ENCODE measurements at regions not wholly inside any gene's neighbourhood (a gene's known extent, or its start where the extent isn't known, plus 50 kb on each side); places are given as distances from the start of the nearest gene placed in this dataset.

DNA sequence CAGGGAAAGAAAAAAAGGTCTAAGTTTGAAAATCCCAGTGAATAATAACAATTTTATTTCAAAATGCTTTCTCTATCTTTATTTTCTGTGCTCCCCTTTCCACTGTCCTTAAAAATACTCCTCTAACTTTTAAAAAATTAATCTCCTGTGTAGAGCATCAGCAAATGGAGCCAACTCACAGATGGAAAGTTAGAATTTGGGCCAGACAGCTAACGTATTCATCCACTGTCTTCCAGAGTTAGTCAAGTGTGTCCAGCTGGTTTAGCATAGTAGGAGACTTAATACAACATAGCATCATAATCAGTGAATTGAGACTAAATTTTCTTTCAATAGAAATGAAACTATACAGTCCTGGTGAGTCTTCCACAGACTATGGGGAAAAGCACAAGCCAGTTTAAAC is 419.0 kb upstream of the LRRC7 start:
- DNase-seq (ENCODE audit: low spot score) = no peak

DNA sequence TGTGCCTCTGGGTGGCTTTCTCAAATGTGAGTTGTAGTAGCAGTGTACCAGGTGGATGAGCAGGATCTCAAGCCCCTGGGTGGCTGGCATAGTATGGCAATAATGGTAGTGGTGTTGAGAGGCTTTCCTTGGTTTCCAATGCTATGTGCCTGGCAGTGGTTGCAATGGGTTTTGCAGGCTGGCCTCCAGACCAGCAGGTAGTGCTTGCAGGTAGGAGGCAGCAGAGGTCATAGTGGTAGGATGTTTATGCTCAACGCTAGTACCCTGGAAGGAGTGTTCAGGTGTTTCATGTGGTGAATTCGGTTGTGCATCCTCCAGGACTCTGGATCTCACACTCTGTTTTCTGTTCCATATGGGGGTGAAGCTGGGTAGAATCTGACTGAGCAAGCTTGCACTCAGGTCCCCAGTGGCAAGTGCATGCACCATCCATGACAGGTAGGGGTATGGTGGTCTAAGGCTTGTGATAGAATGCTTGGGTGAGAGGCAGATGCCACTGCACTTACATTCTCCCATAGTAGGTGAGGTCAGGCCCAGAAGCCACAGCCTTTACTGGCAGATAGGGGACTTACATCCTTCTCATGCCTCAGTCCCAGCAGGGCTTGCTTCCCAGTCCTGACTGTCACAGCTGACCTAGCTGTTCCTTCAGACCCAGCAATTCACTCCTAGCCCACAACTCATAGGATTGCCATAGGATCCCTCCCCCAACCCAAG is 410.5 kb upstream of the LRRC7 start:
- DNase-seq (ENCODE audit: low spot score) = no peak

DNA sequence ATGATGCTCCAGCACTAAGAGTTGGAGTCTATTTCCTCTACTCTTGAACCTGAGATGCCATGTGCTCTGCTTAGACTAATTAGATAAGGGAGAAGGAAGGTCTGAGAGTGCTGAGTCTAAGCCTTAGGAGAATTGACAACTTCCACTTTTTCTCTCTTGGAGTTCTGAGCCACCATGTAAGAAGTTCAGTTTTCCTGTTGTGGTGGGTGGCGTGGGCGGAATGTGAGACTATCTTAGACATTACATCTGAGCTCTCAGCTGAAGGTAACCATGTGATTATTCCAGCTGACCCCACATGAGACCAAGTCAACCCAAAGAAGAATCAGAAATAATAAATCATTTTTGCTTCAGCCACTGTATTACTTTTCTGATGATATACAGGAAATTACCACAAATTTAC is 404.5 kb upstream of the LRRC7 start:
- DNase-seq (ENCODE audit: low spot score) = no peak

DNA sequence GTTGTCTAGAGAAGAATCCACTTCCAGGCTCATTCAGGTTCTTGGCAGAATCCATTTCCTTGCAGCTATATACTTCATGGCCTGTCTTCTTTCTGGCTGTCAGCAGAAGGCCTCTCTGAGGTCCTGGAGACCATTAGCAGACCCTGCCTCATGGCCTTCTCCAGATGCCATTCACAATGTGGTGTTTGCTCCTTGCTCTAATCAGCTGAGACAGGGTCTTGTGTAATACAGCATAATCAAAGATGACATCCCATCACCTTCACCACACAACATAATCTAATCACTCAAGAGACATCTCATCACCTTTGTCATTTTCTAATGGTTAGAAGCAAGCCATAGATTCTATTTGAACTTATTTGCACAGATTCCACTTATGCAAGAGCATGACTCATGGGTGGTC is 403.9 kb upstream of the LRRC7 start:
- no peak for DNase-seq (ENCODE audit: low spot score)

DNA sequence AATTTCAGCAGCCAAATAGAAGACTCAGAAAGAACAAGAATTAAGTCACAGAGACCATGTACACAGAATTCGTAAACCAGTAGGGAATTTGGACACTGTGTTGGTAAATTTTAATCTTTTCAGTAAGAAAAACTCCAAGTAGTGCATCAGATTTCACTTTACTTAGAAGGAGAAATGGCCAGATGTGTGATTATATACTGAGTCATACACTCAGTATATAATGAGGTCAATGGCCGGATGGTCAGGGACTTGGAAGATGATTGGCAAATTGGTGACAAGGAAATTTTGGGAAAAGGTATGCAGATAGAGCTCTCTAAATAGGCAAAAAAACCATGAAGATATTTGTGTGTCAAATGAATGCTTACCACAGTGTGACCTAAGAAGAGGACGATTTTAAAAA is 399.8 kb upstream of the LRRC7 start:
- DNase-seq (ENCODE audit: low spot score) = no peak

DNA sequence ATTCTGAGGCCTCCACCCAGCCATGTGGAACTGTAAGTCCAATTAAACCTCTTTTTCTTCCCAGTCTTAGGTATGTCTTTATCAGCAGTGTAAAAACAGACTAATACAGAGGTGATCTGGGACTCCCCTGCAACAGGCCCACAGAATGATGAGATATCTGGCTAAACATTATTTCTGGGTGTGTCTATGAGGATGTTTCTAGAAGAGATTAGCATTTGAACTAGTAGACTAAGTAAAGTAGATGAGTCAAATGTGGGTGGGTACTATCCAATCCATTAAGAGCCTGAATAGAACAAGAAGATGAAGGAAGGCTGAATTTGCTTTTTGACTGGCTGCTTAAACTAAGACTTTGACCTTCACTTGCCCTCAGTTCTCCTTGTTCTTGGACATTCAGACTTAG is 396.5 kb upstream of the LRRC7 start:
- DNase-seq (ENCODE audit: low spot score) = no peak

DNA sequence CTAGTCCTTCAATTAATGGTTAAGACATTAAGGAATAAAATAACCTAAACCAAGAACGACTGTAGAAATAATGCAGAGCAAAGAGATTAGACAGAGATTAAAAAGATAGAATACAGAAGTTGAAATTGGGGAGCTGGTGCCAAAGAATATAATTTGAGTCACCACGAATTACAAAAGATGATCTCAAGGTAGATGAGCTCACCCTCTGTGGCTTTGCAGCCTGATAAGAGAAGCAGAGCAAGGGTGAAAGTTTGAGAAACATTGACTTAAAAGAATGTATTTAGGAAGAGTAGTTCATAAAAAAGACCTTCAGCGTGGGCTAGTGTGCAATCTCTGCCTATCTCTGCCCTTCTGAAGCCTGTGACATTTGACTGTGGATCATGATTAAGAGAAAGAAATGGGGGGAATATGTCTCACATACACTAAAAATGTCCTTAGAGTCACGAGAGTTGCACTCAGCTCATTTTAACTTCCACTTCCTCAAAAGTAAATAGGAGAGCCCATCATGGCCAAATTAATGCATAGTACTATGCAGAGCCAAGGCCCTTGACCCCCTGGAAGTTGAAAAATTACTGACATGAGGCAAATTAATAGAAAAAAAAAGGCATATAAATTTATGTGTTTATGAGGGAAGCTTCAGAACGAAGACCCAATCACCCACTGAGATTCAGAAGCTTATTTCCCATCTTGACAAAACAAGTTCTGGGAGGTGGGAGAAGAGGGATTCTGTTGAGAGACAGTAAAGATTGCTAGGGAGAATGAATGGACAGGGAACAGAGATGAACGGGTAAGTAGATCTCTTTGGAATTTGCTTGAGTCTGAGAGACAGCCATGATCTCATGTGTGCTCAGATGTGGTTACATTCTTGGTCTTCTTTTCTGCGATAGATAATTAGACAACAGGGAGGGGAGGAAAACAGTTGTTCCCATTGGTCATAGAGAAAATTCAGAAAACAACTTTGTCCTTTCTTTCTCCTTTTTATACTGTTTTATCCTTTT is 395.4 kb upstream of the LRRC7 start:
- DNase-seq (ENCODE audit: low spot score) = no peak

DNA sequence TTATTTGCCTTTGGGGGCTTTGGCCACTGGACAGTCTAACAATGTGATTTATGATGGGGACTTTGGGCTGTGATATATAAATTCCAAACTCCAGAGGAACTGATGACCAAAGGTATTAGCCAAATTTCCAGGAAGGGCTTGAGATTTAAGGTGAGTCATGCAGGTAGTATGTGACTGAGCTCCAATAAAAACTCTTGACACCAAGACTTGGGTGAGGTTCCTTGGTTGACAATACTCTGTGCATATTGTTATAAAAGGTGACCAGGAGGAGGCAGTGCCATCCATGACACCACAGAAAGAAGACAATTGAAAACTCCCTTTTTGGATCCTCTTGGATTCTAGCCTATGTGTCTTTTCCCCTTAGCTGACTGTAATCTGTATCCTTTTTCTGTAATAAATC is 392.7 kb upstream of the LRRC7 start:
- no peak for DNase-seq (ENCODE audit: low spot score)

DNA sequence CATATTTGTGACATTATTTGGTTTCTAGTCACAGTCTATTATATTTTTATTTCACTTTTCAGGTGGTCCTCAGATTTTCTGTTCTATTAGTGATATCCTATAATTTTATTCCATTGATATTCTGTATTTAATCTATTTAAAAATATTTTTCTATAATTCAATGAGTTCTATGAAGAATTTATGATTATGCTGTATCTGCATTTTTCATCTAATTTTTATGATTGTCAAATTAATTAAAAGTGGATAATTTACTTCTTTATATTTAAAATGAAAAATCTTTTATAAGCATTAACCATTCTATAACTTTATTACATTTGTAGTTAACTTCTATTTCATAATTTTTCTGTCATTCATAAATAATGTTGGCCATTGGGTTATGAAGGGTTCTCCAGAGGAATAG is 387.4 kb upstream of the LRRC7 start:
- no peak for DNase-seq (ENCODE audit: low spot score)

DNA sequence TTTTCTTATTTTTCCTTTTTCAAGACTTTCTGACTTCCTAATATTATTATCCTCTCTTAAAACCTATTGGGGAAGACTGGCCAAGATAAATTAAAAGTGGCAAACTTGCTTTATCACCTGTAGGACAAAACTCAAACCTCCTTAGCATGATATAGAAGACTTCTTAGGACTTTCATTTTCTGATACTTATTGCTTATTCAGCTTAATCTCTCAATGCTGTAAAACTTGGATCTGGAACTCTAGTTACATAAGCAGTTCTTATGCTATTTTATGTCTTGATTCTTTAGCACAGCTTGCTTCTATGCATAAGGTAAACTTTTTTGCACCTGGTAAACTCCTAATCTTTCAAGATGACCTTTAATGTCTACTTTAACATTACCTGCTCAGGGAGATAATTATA is 382.3 kb upstream of the LRRC7 start:
- no peak for DNase-seq (ENCODE audit: low spot score)

DNA sequence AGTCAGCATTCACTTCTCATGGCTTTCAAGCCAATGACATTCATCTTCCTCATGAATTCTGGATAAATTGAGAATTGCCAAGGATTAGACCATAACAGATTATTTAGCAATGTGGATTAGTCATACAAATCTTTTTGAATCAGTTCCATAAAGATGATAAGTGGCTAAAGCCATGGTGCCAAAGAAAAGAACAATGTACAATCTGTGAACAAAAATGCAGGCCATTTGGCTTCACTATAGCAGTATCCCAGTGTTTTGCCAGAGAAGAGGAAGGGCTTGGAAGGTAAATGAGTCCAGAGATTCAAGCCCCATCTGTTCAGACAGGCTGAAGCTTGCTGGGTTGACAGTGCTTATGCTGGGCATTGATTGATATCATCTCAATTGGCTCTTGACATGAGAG is 376.4 kb upstream of the LRRC7 start:
- DNase-seq (ENCODE audit: low spot score) = no peak

DNA sequence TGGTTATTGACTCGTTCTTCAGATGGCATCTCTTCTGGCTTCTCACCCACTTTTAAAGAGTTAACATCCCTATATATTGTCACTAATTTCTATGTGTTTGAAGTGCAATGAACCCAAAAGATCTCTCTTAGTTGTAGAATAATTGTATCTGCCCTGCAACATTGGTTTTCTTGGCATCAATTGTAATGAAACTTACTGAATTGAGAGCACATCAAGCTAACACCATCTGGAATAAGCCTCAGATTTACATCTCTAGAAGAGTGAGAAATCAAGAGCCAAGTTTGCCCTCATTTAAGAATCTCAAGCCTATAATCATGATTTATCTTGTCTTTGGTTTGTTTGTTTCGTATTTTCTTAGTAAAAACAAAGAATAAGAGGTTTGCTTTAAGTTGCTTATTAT is 372.6 kb upstream of the LRRC7 start:
- no peak for DNase-seq (ENCODE audit: low spot score)

DNA sequence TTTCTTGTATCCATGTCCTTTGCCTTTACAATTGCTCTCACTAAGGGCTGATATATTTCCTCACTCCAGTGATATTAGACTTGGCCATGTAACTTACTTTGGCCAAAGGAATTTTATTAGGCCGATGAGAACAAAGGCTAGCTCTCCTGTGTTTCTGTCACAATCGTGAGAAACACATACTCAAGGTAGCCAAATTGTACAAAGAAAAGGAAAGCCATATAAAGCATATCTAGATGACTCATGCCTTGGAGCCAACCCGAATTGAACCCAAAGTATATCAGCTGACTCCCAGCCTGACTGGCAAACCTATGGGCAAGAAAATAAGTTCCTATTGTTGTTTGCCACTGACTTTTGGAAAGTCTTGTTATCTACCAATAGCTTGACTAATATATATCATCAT is 371.7 kb upstream of the LRRC7 start:
- DNase-seq (ENCODE audit: low spot score) = no peak

DNA sequence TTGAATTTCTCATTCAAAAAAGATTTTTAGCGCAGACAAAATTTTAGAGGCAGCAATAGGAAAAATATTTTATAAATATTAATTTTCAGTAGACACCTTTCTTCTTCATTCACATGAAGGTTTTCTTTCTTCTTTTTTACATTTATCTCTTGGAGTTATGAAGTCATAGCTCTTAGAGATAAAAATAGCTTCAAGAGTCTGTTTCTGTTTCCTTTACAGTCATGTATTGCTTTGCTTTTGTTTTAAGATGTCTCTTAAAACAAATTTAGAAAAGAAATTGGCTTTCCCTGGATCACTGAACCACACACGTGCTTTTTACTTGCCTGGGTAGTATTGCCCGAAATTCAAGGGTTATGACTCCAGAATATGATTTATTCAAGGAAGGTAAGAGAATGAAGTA is 369.9 kb upstream of the LRRC7 start:
- no peak for DNase-seq (ENCODE audit: low spot score)

DNA sequence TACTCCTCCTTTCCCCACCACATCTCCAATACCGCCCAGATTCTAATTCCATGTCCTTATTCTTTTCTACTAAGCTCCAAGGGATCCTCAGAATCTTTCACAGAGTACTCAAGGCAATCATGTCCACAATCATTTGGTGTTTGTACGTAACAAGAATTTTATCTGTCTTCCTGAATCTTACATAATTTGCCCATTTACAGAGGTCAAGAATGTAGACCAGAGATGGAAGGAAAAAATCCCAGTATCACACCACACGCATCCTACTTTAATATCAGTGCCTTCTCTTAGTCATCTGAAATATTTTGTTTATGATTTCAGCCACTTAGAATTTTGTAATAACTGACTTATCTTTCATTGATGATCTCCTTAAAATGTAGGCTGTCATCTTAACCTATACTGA is 366.0 kb upstream of the LRRC7 start:
- DNase-seq (ENCODE audit: low spot score) = no peak

DNA sequence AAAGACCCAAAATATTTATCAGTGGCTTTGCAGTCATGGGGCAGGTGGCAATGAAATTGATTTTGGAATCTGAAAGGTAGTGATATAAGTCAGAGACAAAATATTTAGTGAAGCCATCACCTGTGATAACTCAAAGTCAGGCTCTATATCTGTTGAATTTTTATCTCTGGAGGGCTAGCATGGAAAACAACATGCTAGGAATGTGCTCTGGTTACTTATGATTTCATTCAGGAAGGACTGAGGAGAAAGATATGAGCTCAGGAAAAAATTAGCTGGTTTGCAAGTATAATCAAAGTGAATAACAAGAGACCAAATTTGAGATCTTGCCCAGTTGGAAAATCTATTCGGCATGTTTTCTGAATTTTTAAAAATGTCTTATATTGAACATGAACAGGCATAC is 364.6 kb upstream of the LRRC7 start:
- no peak for DNase-seq (ENCODE audit: low spot score)

DNA sequence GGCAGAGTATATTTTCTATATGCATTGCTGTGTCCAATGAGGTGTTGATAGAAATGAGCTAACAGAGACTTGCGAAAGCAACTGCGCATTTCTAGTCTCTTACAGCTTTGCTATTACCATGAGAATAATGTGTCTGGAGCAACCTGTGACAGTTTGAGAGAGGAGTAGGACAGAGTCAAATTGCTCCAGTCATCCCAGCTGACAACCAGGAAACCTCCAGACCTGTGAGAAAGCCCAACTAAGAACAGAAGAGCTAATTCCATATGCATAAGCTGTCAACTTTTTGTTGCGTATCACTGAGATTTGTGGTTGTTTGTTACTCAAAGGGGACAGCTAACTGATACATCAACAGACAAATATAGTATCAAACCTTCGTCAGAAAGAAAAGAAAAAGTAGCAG is 354.1 kb upstream of the LRRC7 start:
- no peak for DNase-seq (ENCODE audit: low spot score)

DNA sequence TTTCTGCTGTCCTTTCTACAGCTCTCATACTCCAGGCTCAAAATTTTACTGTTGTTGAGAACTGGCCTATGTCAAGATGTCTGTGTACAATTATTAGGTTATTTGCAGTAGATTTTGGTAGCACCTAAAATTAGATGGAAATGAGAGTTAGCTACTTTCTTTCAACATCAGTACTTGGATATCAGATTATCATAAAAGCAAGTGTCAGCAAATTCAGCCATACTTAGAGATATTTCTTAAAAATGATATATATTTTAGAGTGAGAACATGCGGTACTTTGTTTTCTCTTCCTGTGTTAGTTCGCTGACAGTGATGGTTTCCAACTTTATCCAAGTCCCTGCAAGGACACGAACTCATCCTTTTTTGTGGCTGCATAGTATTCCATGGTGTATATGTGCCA is 351.8 kb upstream of the LRRC7 start:
- DNase-seq (ENCODE audit: low spot score) = no peak

DNA sequence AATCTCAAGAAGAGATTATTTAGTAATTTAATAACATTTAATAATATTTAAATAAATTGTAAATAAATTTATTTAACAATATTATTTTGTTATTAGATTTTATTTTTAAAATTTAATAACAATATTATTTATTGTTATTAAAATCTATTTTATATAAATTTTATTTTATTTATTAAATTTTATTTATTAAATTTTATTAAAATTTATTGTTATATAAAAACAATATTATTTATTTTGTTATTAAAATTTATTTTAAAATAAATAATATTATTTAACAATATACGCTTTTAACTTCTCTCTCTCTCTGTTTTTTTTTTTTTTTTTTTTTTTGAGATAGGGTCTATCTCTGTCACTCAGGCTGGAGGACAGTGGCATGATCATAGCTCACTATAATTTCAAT is 347.1 kb upstream of the LRRC7 start:
- DNase-seq (ENCODE audit: low spot score) = no peak

DNA sequence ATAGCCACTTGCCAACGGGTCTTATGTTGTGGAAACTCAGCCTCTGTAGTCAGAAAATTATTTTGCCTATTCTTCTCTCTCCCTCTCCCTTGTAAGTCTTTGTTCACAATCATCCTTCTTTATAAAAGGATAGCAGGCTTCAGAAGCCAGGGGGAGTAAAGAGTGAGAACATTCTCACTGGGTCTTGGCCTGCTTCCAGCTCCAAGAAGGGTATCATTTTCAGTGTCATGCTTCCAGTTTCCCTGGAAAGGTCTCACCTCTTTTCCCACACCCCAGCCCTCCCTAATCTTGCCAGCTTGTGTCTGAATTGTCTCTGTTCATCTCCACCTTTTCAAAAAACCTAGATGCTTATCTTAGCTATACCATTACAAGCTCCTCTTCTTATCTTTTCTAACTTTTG is 346.2 kb upstream of the LRRC7 start:
- no peak for DNase-seq (ENCODE audit: low spot score)

DNA sequence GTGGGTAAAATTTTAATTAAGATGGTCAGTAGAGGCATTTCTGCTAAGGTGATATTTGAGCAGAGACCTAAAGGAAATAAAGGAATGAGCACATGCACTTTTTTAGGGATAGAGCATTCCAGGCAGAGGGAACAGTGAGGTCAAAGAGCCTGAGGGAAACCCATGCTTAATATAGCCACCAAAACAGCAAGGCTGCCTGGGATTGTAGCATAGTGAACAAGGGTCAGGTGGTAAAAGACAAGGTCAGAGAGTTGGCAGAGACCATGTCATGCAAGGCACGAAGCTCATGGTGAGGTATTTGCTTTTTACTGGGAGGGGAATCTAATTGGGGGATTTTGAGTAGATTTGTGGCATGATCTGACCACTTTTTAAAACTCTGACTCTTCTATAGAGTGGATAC is 344.6 kb upstream of the LRRC7 start:
- DNase-seq (ENCODE audit: low spot score) = no peak

DNA sequence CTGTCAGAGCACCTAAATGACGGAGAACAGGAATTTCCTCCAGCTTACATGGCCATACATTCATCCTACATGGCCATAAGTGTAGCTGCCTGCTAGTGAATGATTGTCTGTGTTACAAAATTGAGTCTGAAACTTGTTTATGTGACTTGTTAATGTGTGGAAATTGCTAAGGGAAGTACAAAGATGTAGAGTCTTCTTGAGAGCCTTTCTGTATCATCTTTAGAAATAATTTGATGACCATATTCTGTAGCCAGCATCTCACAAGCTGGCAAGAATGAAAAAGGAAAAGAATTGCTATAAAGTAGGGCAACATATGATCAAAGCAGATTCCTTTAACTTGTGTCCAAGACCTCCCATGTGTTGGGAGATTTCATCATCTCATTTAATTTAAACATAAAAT is 339.2 kb upstream of the LRRC7 start:
- DNase-seq (ENCODE audit: low spot score) = no peak

DNA sequence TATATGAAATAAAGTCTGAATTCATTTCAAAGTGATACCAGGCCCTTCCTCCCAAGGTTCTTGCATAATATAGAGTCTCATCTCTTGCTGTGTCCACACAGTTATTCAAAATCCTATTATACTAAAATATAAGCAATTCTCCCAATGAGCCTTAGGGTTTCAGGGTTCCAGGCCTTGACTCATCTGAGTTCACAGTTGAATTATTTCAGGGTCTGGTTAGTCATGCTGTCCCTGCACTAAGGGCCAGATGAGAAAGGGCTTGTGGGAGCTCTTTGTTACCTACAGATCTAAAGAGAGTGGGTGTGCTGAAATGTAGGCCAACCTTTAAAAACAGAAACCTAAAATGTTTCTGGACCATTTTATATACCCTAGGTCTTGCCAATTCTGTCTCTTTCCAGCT is 337.5 kb upstream of the LRRC7 start:
- no peak for DNase-seq (ENCODE audit: low spot score)

DNA sequence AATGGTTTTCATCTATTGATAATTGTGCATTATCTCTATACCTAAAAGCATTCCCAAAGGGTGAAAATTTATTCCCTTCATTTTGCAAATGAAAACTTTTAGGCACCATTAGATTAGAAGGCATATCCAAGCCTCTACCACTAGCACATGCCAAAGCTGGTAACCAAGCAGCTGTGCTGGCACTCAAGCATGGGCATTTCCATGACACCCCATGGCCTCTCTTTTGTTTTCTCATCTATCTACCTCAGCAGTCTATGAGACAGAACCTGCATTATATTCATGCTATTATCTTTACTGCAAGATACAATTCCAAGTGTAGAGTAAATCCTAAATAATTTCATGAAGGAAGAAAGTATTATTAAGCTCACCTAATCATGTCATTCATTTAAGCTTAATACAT is 334.3 kb upstream of the LRRC7 start:
- DNase-seq (ENCODE audit: low spot score) = no peak

Data from kidney capillary endothelial cell (primary cell).